HCT116 (cell line): ENCODE measurements at regions not wholly inside any gene's neighbourhood (a gene's known extent, or its start where the extent isn't known, plus 50 kb on each side); places are given as distances from the start of the nearest gene placed in this dataset.
A peak's percentile ranks its signal among the peaks of the same experiment; 100 is the strongest.

Source experiments
- ATAC-seq: fragments of 200-7000 bp; cut with Tn5 transposase; 2 replicates; pipeline ENCODE4 v1.9.1; 2020; ENCODE audit warnings: mild to moderate bottlenecking, moderate library complexity
- BruUV-seq: library from RNA; stranded (reverse); fragments of 400-500 nt; replicated peaks from 2 replicates; lab custom pipeline; 2021; lab: Mats Ljungman, UMichigan
- CTCF ChIA-PET: fragments of 300-600 bp; sonication (Branson Sonifier 250); formaldehyde crosslinking; loops from one replicate; lab custom pipeline; 2021; ENCODE audit warnings: antibody characterized with exemption; lab: Charles Lee
- POLR2A ChIA-PET: fragments of 300-600, 350-600 bp; sonication (Branson Sonifier 250); formaldehyde crosslinking; loops from one replicate; lab custom pipeline; 2021; ENCODE audit warnings: antibody characterized with exemption; lab: Charles Lee
- RAD21 ChIA-PET, 2 experiments: fragments of 300-600 bp; sonication (Branson Sonifier 250); formaldehyde crosslinking; loops; one replicate each; lab custom pipeline; 2023; ENCODE audit warnings: low total read pairs in 2 of 2; ENCODE audit not compliant: uncharacterized antibody in 2 of 2, unreplicated experiment in 2 of 2, low non-redundant PET in 1 of 2; lab: Charles Lee
- DNase-seq: peaks from one replicate; pipeline ENCODE4 v3.0.0-alpha.2; 2010; ENCODE audit warnings: low read depth, low spot score
- H2AFZ ChIP-seq: fragments of 200-600 bp; shearing (Covaris generic), sonication (generic); 2 replicates; pipeline ENCODE4 v1.6.1; 2017; ENCODE audit warnings: low read depth, mixed run types, mixed read lengths, antibody characterized with exemption, low read length; ENCODE audit not compliant: poor library complexity, severe bottlenecking
- H3K27ac ChIP-seq: 2 replicates; pipeline ENCODE4 v1.5.1; 2012; ENCODE audit warnings: low read depth, low read length
- H3K27me3 ChIP-seq: fragments of 200-600 bp; sonication (generic); 2 replicates; pipeline ENCODE4 v1.6.1; 2016; ENCODE audit warnings: mixed run types, low read length, mixed read lengths; ENCODE audit not compliant: insufficient read depth
- H3K36me3 ChIP-seq, 2 experiments: fragments of 200-500 bp in 1 of 2; fragments of 200-600 bp in 1 of 2; sonication (Bioruptor generic) in 1 of 2; sonication (generic) in 1 of 2; 2 replicates each; pipeline versions ENCODE4 v1.5.1 to v1.6.1; 2014 to 2016; ENCODE audit warnings: low read length in 2 of 2, inconsistent platforms in 1 of 2, mixed read lengths in 1 of 2, mixed run types in 1 of 2; ENCODE audit not compliant: insufficient read depth in 2 of 2, control insufficient read depth in 1 of 2
- H3K4me1 ChIP-seq, 2 experiments: fragments of 200-600 bp in 1 of 2; sonication (generic) in 1 of 2; 2 replicates each; pipeline versions ENCODE4 v1.5.1 to v1.6.1; 2012 to 2017; ENCODE audit warnings: low read length in 2 of 2, inconsistent platforms in 1 of 2, mild to moderate bottlenecking in 1 of 2, mixed read lengths in 1 of 2, mixed run types in 1 of 2, moderate library complexity in 1 of 2; ENCODE audit not compliant: insufficient read depth in 2 of 2, control insufficient read depth in 1 of 2
- H3K4me2 ChIP-seq: fragments of 200-600 bp; sonication (generic); 2 replicates; pipeline ENCODE4 v1.6.1; 2017; ENCODE audit warnings: mixed run types, low read length, mixed read lengths
- H3K4me3 ChIP-seq, 2 experiments: fragments of 200-600 bp in 1 of 2; sonication (generic) in 1 of 2; replicated peaks in 1 of 2; 2 replicates each; pipeline ENCODE4 v1.5.1; 2011 to 2016; ENCODE audit warnings: low read length in 2 of 2, control low read depth in 1 of 2, low read depth in 1 of 2, mild to moderate bottlenecking in 1 of 2, mixed read lengths in 1 of 2, mixed run types in 1 of 2
- H3K79me2 ChIP-seq: fragments of 200-600 bp; sonication (generic); 2 replicates; pipeline ENCODE4 v1.6.1; 2017; ENCODE audit warnings: mild to moderate bottlenecking, mixed run types, low read length, moderate library complexity, mixed read lengths; ENCODE audit not compliant: insufficient read depth
- H3K9ac ChIP-seq: fragments of 200-600 bp; sonication (generic); 2 replicates; pipeline ENCODE4 v1.6.1; 2016; ENCODE audit warnings: low read length, mixed read lengths
- H3K9me2 ChIP-seq: fragments of 200-600 bp; sonication (generic), shearing (Covaris generic); 2 replicates; pipeline ENCODE4 v1.6.1; 2017; ENCODE audit warnings: mixed run types, mild to moderate bottlenecking, moderate library complexity; ENCODE audit not compliant: insufficient read depth
- H3K9me3 ChIP-seq, 2 experiments: fragments of 200-500 bp in 1 of 2; fragments of 200-600 bp in 1 of 2; sonication (Bioruptor generic) in 1 of 2; sonication (generic) in 1 of 2; 2 replicates each; pipeline ENCODE4 v1.6.1; 2014 to 2017; ENCODE audit warnings: low read length in 2 of 2, mixed read lengths in 2 of 2, inconsistent platforms in 1 of 2, low read depth in 1 of 2, mild to moderate bottlenecking in 1 of 2, mixed run types in 1 of 2, moderate library complexity in 1 of 2; ENCODE audit not compliant: control insufficient read depth in 1 of 2, insufficient read depth in 1 of 2
- H4K20me1 ChIP-seq: fragments of 200-600 bp; sonication (generic), shearing (Covaris generic); 2 replicates; pipeline ENCODE4 v1.6.1; 2017; ENCODE audit warnings: mixed run types, mild to moderate bottlenecking, moderate library complexity; ENCODE audit not compliant: insufficient read depth
- ATF3 ChIP-seq: IDR thresholded peaks from 2 replicates; pipeline ENCODE4 v1.6.1; 2012
- CBX3 ChIP-seq: IDR thresholded peaks from 2 replicates; pipeline ENCODE4 v1.6.1; 2012; ENCODE audit warnings: low read depth
- CEBPB ChIP-seq: IDR thresholded peaks from 2 replicates; pipeline ENCODE4 v1.6.1; 2012; ENCODE audit warnings: low read depth
- CTCF ChIP-seq, 3 experiments: fragments of 200-600 bp in 1 of 3; sonication (generic) in 1 of 3; IDR thresholded peaks in 2 of 3; conservative IDR thresholded peaks in 1 of 3; 2 replicates each; pipeline ENCODE4 v1.5.1; 2012 to 2017; ENCODE audit warnings: low read depth in 2 of 3, low read length in 2 of 3, antibody characterized with exemption in 1 of 3, borderline replicate concordance in 1 of 3, control low read depth in 1 of 3, mild to moderate bottlenecking in 1 of 3, mixed read lengths in 1 of 3, mixed run types in 1 of 3, moderate library complexity in 1 of 3; ENCODE audit not compliant: insufficient read depth in 1 of 3
- ELF1 ChIP-seq: IDR thresholded peaks from 2 replicates; pipeline ENCODE4 v1.6.1; 2012; ENCODE audit warnings: low read depth, borderline replicate concordance
- EZH2 ChIP-seq: fragments of 200-600 bp; sonication (generic); IDR thresholded peaks from 2 replicates; pipeline ENCODE4 v1.6.1; 2017; ENCODE audit warnings: antibody characterized with exemption, mixed run types
- EZH2phosphoT487 ChIP-seq: fragments of 200-600 bp; IDR thresholded peaks from 2 replicates; pipeline ENCODE4 v1.6.1; 2018; ENCODE audit warnings: antibody characterized with exemption, borderline replicate concordance
- POLR2AphosphoS5 ChIP-seq: IDR thresholded peaks from 2 replicates; pipeline ENCODE4 v1.6.1; 2011; ENCODE audit warnings: mild to moderate bottlenecking, low read depth, low read length, moderate library complexity
- REST ChIP-seq: IDR thresholded peaks from 2 replicates; pipeline ENCODE4 v1.6.1; 2012; ENCODE audit warnings: low read depth
- SIN3A ChIP-seq: IDR thresholded peaks from 2 replicates; pipeline ENCODE4 v1.6.1; 2012; ENCODE audit warnings: low read depth
- SRF ChIP-seq: IDR thresholded peaks from 2 replicates; pipeline ENCODE4 v1.6.1; 2012; ENCODE audit warnings: low read depth
- TCF7L2 ChIP-seq: IDR thresholded peaks from 2 replicates; pipeline ENCODE4 v1.7.0; 2011; ENCODE audit warnings: borderline replicate concordance, inconsistent platforms; ENCODE audit not compliant: insufficient read depth, insufficient read length; ENCODE audit errors: extremely low read depth
- ZNF274 ChIP-seq: fragments of 200-500 bp; sonication (Bioruptor generic); IDR thresholded peaks from 2 replicates; pipeline ENCODE4 v1.6.1; 2014; ENCODE audit warnings: mild to moderate bottlenecking, low read depth, low read length, inconsistent platforms
- intact Hi-C: fragments of 100-400 bp; cut with micrococcal nuclease; formaldehyde crosslinking; loops from 2 replicates; pipeline ENCODE4 v1.10.0; 2022

- RAD21 ChIA-PET, result no interaction called here
- Histone ChIP-seq H3K4me3 (no peak overlapping the region), H3K9me3 (no peaks in the 10 kb centered on the region), H3K27ac (no peak overlapping the region), H3K9me2 (no peaks in the 10 kb centered on the region), H3K27me3 (no peaks in the 10 kb centered on the region), H4K20me1 (no peaks in the 10 kb centered on the region), H3K4me2 (no peak overlapping the region), H2AFZ (peak overlapping the region; percentile 50), H3K9ac (no peak overlapping the region), H3K4me1 (no peaks in the 10 kb centered on the region), H3K36me3 (no peaks in the 10 kb centered on the region), H3K79me2 (no peaks in the 10 kb centered on the region)
- DNase-seq (no peak), ATAC-seq (no peak)
- no TSS peak for BruUV-seq
- intact Hi-C loops, result no loop called here
- POLR2A ChIA-PET, result no interaction called here
- CTCF ChIA-PET, result no interaction called here
- TF ChIP-seq EZH2phosphoT487 (no peak), EZH2 (no peak), TCF7L2 (no peak), REST (no peak), CEBPB (no peak), ZNF274 (no peak), POLR2AphosphoS5 (no peak), ELF1 (no peak), SIN3A (no peak), ATF3 (no peak), CBX3 (no peak), CTCF (IDR thresholded peaks at IDR 0.05 in 2 of 3, conservative IDR thresholded peaks at IDR 0.05 in 1 of 3; ENCODE audit: borderline replicate concordance in 1 of 3, insufficient read depth in 1 of 3, low read depth in 2 of 3, low read length in 2 of 3) (no peak), SRF (no peak)
Measured at GRCh38 chr2:155382776-155383175, 684.3 kb downstream of the KCNJ3 start.
